NCI-H1930 (cell line): ENCODE measurements at regions not wholly inside any gene's neighbourhood (a gene's known extent, or its start where the extent isn't known, plus 50 kb on each side); places are given as distances from the start of the nearest gene placed in this dataset.
"Not testable (repeated sequence)": the region's sequence is repeated elsewhere in the genome, so short reads cannot be mapped to it uniquely, and the experiment has no call there.

Experiments
- DNase-seq, 2 experiments: peaks; one replicate each; lab custom pipeline; 2025; lab: John Stamatoyannopoulos, UW

DNA sequence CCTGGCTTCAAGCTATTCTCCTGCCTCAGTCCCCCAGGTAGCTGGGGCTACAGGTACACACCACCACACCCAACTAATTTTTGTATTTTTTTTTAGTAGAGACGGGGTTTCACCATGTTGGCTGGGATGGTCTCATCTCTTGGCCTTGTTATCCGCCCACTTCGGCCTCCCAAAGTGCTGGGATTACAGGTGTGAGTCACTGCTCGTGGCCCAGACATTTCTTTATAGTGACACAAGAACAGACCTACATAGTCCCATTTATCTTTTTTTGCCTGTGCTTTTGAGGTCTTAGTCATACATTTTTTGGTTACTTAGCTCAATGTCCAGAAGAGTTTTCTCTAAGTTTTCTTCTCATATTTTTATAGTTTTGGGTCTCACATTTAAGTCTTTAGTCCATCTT lies 247.4 kb downstream of the SYT10 start:
- no peak for DNase-seq

GRCh38 chr12:33187409-33187808 lies 252.2 kb downstream of the SYT10 start:
- DNase-seq = no peak

GRCh38 chr12:33184161-33184560 lies 255.5 kb downstream of the SYT10 start:
- no peak for DNase-seq

DNA sequence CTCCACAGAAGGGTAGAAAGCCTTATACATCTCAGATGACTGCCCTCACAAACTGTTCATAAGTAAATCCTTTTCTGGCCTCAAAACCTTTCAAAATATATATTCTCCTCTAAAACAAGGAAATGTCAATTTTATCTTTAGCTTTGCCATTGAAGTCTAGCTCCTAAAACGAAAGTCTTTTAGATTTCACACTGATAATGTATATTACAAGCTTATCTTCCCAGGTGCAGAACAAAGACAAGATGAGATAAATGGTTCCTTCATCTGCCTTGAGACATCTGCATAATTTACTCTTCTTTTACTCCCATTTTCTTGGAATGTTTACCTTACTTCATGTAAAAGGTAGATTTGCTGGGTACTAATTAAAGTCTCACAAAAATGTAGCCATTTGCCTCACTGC lies 257.1 kb downstream of the SYT10 start:
- no peak for DNase-seq

DNA sequence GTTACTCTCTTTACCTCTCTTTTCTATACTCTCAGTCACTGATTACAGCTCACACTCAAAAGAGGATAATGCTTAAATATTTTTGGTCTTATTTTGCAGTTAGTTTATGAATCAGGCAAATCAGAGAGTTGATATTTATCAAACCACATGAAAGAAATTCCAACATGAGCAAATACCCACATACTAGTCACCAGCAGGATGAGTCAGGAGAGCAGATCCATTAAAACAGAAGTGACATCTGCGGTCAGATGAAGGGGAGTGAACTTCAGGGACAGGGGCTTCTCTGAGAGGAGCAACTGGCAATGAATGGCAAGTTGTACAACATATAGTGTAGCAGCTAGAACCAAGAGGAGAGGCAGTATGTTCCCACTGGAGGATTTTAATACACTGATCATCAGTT lies 258.7 kb downstream of the SYT10 start:
- DNase-seq = no peak

DNA sequence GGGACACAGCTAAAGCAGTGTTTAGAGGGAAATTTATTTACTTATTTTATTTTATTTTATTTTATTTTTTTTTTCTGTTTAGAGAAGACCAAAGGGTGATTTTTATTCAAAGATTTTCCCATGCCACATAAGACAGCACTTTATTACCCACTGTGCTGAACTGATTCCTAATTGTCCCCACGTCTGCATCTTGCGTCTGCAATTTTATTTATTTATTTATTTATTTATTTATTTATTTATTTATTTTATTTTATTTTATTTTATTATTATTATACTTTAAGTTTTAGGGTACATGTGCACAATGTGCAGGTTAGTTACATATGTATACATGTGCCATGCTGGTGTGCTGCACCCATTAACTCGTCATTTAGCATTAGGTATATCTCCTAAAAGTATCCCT lies 269.7 kb upstream of the PKP2 start:
- DNase-seq = not testable (repeated sequence)

DNA sequence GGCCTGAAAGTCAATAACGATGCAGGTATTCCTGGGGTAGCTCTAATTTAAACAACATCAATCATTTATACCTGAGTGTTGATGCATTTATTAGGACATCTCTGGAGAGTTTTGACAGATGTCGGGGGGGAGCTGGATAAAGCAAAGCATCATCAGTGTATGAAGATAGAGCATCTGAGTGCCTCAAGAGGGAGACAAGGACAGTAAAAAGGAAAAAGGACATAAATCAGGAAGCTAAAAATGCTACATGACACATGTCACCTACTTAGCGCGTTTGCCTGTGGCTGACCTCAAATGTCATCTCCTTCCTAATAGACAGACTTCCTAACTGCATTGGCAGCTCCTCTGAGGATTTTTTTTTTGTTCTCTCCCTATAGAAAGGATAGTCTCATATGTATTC lies 259.5 kb upstream of the PKP2 start:
- no peak for DNase-seq

DNA sequence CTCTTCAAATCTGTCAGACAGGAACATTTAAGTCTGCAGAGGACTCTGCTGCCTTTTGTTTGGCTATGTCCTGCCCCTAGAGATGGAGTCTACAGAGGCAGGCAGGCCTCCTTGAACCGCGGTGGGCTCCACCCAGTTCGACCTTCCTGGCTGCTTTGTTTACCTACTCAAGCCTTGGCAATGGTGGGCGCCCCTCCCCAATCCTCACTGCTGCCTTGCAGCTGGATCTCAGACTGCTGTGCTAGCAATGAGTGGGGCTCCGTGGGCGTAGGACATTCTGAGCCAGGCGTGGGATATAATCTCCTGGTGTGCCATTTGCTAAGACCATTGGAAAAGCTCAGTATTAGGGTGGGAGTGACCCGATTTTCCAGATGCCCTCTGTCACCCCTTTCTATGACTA lies 250.7 kb upstream of the PKP2 start:
- not testable (repeated sequence) for DNase-seq

GRCh38 chr12:33129500-33129899 lies 232.9 kb upstream of the PKP2 start:
- DNase-seq = no peak

GRCh38 chr12:33125755-33126154 lies 229.2 kb upstream of the PKP2 start:
- DNase-seq = no peak

- DNase-seq = no peak
Measured at GRCh38 chr12:33116284-33116683, 219.7 kb upstream of the PKP2 start.

DNA sequence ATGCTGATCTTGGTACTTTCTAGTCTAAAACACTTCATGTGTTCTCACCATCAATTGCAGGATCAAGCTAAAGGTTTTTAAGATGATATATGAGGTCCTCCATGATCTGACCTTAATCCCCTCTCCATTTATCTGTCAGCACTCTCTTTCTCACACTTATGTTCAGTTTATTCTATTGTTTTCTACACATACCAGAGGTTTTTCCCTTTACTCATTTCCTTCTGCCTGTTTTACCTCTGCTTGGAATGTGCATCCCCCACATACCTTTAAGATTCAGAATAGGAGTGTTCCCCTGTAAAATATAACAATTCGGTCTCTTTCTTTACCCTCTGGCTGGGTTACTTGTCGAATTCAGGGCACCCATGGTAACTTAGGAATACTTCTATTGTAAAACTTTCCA lies 219.1 kb upstream of the PKP2 start:
- no peak for DNase-seq

- DNase-seq = no peak
Measured at GRCh38 chr12:33111850-33112249, 215.3 kb upstream of the PKP2 start.

DNA sequence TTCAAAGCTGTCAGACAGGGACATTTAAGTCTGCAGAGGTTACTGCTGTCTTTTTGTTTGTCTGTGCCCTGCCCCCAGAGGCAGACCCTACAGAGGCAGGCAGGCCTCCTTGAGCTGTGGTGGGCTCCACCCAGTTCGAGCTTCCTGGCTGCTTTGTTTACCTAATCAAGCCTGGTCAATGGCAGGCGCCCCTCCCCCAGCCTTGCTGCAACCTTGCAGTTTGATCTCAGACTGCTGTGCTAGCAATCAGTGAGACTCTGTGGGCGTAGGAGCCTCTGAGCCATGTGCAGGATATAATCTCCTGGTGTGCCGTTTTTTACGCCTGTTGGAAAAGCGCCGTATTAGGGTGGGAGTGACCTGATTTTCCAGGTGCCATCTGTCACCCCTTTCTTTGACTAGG lies 211.2 kb upstream of the PKP2 start:
- not testable (repeated sequence) for DNase-seq

DNA sequence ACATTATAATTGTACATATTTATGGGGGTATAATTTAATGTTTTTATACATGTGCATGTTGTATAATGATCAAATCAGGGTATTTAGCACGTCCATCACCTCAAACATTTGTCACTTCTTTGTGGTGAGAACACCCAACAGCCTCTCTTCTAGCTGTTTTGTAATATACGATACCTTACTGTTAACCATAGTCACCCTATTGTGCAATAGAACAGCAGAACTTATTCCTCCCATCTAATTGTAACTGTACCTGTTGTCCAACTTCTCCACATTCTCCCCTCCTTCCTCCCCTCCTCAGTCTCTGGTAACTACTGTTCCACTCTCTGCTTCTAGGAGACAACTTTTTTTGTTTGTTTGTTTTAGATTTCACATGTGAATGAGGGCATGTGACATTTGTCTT lies 197.0 kb upstream of the PKP2 start:
- no peak for DNase-seq

- not testable (repeated sequence) for DNase-seq
Measured at GRCh38 chr12:33087876-33088275, 191.3 kb upstream of the PKP2 start.

DNA sequence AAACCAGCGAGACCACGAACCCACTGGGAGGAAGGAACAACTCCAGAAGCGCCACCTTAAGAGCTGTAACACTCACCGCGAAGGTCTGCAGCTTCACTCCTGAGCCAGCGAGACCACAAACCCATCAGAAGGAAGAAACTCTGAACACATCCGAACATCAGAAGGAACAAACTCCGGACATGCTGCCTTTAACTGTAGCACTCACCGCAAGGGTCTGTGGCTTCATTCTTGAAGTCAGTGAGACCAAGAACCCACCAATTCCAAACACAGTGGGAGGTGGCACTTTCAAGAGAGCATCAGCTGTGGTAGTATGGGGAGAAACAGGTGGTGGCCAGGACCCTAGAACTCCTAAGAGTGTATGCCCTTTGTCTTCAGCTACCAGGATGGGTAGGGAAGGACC lies 179.8 kb upstream of the PKP2 start:
- not testable (repeated sequence) for DNase-seq

GRCh38 chr12:33075130-33075766 lies 178.7 kb upstream of the PKP2 start:
- not testable (repeated sequence) for DNase-seq

DNA sequence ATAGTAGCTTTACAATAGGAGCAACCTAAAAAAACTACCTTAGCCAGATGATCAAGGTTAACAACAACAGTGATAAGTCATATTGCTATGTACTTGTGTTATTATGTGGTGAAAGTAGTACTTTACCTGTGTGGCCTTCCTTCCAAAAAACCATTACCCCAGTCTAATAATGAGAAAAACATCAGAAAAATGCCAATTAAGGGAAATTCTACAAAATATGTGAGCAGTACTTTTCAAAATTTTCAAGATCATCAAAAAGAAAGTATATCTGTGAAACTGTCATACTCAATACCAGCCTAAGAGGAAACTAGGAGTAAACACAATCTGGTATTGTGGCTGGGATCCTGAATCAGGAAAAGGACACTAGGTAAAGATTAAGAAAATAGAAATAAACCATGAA lies 165.3 kb upstream of the PKP2 start:
- DNase-seq = no peak

DNA sequence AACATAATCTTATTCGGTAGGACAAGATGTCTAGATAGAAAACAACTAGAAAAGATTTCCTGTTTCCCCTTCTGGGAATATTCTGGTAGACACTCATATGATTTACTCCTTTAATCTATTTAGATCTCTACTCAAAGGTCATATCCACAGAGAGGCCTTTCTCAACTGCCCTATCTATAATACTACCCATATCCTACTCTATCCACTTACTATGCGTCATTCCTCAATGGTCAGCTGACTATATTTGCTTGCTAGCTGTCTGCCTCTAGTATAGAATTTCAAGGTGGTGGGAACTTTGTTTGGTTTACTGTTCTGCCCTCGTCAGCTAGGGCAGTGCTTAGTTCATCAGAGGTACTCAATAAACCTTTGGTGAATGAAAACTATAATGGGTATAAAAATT lies 157.8 kb upstream of the PKP2 start:
- DNase-seq = no peak

GRCh38 chr12:33052141-33053051 lies 155.8 kb upstream of the PKP2 start:
- no peak for DNase-seq

DNA sequence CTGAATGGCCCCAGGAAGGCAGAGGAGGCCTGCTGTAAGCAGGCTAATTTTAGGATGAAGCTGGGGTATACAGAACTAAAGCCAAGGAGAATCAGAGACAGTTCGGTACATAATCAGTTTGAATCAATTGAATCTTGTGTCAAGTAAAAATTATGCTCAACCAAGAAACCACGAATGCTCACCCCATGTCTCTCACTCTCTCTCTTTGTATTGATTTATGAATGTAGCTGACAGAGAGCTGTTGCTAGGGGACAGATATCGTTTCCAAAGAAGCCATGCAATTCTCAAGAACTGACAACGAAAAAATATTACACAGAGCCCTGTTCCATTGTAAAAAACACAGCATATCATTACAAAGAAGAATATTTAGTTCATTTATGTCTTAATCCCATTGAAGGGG lies 151.1 kb upstream of the PKP2 start:
- DNase-seq = no peak

DNA sequence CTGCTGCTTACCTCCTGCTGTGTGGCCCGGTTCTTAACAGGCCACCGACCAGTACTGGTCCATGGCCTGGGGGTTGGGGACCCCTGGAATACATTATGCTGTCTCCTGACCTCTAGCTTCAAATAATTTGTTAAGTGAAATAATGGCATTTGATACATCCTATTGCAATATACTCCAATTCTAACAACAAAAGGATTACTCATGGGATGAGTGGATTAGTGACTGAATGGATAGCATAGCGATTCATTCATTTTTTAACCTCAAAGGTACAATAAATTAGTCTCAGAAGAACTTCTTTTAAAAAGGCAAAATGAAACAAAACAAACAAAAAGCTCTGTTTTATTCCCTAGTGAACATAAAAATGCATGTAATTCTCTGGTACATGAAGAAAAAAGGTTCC lies 147.9 kb upstream of the PKP2 start:
- no peak for DNase-seq

GRCh38 chr12:33041562-33041961 lies 145.0 kb upstream of the PKP2 start:
- no peak for DNase-seq
